Daoy (cell line): ENCODE measurements at regions not wholly inside any gene's neighbourhood (a gene's known extent, or its start where the extent isn't known, plus 50 kb on each side); places are given as distances from the start of the nearest gene placed in this dataset.

Experiments
- DNase-seq: peaks from one replicate; pipeline ENCODE4 v3.0.0-alpha.2; 2015; ENCODE audit warnings: low read depth

DNA sequence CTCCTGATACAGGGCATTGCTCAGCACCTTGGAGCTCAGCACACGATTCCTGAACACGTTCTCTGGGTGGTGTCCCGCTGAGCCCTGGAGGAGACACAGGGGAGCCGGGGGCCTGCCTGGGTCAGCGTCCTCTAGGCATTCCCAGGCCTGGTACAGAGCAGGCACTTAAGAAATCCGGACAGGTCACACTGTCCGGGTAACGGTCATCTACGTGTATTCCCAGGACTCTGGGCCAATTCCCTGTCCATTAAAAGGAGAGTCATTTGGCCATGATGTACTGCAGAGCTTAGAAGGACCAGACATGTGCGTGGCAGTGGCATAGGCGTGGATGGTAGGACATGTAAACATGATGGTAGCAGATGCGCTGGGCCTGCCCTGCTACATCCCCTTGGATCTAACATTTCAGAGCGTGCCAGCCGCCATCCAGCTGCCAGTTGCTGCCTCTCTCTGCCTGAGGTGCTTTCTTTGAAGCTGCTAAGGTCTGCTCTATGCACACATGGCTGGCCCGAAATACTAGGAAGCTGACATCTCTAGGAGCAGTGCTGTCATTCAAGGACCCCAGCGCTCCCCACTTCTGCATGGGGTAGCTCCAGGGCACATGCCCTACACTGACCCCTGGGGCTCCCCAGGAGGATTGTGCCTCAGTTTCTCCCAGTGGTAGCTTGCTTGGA, 273.1 kb upstream of the RTL1 start:
- DNase-seq = no peak

DNA sequence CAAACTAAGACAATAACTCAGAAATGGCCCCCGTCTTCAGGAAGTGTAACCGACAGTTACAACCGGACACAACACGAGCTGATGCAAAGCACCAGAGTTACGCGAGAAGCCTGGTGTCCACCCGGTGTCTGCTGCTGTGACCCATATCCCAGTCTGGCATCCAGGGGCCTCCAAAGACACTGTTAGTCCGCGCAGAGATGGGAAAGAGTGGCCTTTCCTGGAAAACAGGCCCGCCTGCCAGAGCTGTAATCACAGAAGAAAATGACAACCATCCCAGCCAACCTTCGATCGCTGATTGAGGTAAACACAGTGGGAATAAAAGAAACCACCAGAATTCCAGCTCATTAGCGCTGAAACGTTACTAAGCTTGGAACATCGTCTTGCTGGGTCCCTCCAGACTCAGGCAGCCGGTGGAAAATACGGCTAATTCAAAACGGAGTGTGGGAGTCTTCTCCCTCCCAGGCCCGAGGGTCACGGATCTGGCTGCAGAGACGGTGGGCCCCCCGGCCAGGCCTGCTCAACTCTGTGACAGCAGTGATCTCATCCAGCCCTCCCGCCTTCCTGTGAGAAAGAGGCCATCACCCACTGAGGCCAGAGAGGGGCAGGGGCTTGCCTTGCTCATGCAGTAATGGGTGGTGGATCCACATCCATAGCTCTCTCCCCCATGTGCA, 273.9 kb upstream of the RTL1 start:
- no peak for DNase-seq

DNA sequence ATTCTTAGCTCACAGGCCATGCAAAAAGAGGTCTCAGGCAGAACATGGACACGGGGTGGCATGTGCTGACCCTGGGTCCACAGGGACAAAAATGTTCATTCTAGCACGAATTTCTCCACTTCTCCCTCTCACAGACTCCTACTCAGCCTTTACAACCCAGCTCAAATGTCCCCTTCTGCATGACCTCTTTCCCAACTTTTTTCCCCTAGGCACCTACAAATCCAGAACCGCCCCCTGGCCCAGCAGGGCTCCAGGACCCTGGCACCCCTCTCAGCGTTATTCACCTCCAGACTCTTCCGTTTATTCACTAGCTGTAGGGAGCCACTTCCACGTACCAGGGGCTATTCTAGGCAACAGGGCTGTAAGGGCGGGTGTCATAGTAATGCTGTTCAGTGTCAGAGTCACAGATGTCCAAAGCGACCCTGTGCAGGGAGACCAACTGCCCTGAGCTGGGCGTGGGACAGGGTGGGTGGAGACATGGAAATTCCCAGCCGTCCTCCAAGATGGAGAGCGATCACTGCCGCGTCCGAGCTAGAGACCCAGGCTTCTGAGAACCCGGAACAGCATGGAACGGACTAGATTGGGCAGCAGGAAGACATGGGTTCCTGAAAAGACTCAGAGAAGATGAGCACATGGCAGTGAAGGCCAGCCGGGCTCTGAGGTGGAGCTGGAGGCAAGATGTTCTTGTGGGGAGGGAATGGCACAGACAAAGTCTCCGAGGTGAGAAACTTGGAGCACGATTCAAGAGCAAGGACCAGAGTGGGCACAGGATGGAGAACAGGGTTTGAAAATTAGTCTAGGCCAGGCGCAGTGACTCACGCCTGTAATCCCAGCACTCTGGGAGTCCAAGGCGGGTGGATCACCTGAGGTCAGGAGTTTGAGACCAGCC, 274.9 kb upstream of the RTL1 start:
- DNase-seq = no peak

DNA sequence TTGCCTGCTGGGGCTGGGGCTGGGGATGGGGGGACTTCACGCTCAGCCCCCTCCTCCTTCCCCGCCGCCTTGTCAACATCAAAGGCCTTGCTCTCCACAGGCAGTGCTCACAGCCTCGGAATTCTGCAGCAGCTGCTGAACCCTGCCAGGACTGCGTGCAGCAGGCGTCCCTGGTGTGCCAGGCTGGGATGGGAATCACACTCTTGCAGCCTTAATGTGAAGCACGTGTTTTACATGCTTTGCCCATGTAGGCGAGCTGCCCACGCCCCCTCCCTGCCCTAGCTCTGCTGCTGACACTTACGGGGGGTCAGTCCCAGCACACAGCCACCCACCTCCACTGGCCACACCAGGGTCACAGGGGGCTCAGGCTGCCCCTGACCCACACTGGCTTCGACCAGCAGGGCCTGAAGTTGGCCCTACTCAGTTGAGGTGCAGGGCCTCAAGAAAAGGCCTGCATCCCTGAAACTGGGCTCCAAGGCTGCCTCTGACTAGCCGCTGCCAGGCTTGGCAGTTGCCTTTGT, 276.2 kb upstream of the RTL1 start:
- DNase-seq = no peak

DNA sequence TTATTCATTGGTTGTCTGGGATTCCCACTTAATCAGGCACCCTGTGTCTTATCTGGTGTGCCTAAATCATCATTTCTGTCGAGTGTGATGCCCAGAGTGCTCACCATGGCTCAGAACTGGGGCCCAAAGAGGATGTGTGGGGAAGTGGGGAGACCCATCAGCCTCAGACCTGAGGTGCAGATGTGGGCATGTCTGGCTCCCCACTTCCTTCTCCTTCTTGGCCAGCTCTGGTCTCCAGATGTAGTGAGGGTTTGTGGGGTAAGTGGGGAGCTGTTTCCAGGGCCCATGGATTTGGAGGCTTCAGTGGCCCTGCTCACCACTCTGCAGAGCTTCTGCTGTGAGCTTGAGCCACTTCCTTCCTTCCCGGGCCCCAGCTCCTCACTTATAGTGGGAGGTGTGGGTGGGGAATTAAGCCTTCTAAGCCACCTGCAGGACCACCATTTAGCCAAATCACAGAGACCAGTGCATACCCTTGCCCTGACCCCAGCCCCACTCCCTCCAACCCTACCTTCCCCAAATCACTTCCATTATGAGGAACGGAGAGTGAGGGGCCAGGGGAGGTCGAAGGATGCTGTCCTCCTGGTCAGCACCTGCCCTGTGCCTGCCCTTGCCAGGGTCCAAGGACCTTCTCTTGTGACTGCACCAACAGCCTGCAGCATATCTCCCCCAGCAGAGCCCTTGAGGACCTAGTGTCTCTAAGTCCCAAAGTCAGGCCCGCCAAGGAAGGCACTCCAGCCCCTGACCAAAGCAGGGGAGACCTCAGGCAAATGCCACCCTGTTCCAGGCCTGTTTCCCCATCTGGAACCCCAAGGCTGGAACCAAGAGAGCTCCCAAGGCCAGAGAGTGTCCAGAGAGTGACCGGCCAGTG, 278.2 kb upstream of the RTL1 start:
- DNase-seq = no peak

DNA sequence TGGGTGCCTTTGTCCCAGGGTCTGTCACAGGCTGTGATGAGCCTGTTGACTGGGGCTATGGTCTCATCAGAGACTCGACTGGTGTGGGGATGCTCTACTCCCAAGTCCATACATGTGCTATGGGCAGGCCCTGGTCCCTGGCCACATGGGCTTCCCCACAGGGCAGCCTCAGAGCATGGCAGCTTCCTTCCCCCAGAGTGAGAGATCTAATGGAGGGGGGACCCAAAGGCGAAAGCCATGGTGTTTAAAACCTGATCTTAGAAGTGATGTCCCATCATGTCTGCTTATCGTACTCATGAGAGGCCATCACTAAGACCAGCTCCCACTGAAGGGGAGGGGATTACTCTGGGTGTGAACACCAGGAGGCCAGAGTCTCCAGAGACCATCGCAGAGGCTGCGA, 279.0 kb upstream of the RTL1 start:
- DNase-seq = no peak

DNA sequence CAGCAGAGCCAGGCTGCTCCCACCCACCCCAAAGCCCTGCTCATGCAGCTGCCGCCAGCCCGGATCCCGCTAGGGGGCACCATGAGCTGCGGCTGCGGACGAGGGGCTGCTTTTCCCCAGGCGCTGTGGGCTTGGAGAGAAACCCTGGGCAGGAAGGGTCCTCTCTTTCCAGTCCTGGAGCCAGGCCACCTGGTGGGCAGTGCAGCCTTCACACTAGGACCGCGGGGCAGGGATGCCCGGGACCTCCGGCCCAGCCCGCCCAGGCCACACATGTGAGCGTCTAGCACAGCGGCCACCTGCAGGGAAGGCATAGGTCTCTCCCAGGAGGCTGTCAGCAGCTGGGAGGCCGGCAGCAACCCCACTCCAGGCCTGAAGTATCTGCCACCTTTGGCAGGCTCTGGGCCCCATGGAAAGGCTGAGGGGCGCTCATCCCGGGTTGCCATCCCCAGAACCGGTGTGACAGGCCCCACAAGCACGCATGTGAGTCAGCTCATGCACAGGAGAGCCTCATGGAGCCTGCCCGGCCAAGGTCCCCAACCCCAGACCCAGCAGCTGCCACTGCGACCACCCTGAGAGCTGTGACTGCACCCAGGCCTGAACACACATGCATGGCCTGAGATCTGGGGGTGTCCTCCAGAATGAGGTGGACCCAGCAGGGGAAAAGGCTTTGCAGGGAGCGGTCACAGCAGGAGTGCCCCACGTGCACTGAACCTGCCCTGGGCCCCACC, 280.0 kb upstream of the RTL1 start:
- DNase-seq = peak; percentile 26

DNA sequence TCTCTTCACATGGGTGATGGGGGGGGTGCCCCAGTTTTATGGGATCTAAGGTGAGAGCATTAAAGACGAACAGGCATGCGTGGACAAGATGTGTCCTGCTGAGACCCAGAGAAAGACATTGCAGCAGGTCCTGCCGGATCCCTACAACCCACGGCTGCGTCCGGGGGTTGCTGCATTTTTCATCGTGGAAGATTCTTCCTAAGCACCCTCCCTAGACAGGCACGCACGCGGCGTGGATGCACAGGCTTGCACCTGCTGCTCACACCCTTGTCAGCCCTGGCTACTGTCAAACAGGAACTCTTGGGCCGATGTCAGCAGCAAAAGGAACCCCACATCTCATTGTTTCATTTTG, 280.6 kb upstream of the RTL1 start:
- no peak for DNase-seq

DNA sequence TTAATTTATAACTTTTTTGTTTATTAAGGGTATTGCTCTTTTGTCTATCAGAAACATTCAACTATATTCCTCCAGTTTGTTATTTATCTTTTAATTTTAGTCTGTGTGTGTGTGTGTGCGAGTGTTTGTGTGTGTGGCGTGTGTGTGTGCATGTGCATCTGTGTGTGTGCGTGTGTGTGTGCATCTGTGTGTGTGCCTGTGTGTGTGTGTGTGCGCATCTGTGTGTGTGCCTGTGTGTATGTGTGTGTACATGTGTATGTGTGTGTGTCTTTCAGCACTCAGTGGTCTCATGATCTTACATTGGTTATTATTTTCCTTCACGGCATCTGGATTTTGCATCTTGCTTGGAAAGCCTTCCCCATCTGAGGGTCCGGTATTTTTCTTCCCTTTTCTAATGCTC, 281.1 kb upstream of the RTL1 start:
- DNase-seq = no peak

DNA sequence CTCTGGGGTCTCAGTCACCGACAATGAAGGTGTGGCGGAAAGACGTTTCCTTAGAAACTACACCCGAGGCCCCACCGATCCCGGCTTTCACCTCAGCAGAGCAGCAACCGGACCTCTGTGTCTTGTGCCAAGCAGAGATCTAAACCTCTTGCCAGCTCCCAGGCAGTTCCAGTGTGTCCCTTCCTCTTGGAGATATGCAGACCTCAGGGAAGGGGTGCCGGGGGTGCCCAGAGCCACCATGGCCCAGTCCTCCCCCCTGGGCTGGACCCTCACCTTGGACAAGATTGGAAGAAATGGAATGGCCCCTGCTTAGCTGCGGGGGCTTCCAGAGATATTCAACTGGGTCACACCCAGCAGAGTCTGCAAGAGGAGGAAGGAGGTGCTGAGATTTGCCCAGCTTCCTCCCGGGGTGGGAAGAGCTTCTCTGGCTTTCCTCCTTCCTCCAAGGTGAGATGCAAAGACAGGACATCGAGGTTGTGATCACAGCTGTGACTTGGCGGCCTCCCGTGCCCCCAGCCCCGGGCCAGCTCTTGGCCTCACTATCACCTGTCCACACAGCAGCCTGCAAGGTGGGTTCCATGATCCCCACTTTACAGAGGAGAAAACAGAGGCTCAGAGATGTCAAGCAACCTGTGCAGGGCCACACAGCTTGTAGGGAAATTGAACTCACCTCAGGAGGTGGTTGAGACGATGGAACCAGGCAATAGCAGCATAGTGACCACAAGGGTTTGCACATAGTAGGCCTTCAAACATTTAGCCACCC, 281.7 kb upstream of the RTL1 start:
- no peak for DNase-seq

DNA sequence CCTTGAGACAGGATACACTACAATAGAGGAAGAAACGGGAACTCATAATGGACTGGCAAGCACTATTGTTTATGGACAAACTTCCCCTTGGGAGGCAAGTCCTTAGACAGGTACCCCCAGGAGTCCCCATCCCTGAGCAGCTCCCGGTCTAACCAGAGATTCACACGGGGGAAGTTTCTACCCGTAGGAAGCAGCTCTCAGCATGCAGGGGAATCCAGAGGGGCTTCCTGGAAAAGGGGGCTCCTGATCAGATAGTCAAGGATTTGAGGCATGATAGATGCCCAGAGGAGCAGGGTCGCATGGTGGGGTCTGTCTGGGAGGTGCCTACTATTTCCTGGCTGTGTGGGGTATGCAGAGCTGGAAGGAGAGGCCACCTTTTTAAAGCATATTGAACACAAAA, 282.4 kb upstream of the RTL1 start:
- DNase-seq = no peak

DNA sequence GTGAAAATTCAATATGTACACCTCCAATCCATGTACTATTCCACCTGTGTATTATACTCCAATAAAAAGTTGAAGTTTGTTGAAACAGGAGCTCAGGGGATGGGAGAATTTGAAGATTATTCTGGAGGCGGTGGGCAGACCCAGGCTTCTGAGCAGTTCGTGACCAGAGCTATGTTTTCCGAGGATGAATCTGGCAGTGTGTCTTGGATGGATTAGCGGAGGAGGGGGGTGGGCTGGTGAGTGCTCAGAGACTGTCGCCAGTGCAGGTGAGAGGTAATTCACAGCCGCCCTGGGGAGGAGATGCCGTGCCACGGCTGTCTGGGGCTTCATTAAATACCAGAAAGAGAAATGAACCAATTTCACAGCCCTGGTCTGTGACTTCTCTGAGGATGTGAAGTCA, 283.0 kb upstream of the RTL1 start:
- DNase-seq = no peak

DNA sequence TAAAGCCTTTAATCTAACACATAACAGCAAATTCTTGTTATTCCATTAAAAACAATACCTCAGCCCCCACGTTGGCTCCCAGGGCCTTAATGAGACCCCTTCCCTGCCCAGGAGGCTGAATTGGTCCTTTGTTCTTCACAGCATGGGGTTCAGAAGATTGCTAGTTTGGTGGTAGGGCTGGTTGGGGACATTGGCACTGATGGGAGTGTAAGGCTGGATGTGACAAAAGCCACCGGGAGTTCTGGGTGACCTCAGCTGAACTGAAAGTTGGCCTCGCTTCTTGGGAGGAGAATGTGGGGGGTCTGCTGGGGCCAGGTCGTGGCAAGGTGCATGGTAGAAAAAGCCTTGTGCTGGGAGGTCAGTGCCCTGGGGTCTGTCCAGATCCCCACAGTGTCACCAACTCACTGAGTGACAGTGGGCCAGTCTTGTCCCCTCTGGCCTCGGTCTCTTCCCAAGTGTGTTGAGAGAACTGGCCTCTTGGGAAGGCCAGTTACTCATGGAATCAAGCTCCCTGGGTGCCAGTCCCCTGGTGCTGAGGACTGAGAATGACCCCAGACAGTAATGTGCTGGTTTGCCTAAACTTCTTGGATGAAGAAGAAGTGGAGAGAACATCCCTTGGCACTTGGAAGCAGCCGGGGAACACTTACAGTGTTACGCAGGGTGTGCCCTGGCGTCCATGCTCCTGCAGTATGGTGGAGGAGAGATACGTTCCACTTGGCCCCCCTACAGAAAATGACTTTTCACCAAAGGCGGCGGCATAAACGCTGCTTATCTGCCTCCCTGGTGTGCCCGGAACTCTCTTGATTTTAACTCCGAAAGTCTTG, 283.7 kb upstream of the RTL1 start:
- DNase-seq = no peak

DNA sequence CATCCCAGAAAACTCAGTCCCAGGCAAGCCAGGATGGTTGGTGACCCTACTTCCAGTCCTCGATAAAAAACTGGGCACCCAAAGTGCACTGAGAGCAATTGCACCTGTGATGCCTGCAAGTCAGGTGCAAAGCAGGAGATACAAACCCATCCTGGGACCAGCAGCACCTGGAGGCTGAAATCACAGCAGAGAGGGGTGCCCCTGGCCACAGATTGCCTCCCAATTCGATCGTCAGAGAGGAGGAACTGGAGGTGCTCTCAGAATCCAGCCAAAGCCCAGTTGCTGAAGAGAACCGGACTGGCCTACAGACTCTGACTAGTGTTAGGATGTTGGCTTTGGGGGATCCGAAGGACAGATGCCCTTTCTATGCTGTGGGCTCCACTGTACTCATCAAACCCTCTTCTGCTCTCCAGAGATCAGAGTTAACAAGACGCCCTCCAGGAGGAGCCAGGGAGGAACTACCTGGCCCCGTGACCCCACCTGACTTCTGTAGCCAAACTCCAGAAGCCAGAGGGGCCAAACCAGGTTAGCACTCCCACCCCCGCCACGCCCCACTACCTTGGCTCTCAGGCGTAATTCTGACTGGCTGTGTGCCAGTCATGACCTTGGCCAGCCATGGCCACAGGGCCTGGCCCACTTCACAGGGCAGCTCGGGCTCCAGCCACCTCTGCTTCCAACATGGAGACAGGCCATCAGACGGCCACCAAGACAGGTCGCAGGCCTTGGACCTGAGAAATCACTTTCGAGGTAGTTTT, 284.5 kb upstream of the RTL1 start:
- no peak for DNase-seq

DNA sequence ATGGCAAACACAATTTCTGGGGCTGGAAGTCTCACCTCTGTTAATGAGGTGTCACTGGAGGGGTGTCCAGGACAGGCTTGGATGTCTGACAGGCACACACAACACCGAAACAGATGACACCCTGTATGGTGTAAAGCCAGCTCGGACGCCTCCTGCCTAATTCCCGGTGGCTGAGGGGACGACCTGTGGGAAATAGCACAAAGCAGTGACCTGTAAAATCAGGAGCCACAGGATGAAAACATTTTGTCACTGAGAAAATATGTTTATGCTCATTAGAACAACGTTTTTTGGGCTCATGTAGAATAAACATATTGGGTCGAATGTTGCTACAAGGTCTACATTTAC, 285.0 kb upstream of the RTL1 start:
- DNase-seq = no peak

DNA sequence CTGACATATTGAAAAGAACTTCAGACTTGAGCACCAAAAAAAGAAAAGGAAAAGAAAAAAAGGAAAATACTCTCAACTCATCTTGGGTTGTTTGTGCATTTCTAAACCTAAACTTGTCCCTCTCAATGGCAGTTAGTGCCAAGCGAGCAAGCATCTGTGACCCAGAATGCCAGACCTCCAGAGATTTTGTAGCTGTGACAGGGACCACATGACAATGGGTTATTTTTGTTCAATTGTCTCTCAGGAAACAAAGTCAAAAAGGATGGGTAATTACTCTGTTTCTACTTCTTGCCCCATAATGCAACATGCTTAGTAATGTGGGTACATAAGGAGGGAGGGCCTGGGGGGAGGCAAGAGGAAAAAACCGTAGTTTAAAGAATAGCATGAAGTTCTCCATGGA, 285.7 kb upstream of the RTL1 start:
- no peak for DNase-seq

DNA sequence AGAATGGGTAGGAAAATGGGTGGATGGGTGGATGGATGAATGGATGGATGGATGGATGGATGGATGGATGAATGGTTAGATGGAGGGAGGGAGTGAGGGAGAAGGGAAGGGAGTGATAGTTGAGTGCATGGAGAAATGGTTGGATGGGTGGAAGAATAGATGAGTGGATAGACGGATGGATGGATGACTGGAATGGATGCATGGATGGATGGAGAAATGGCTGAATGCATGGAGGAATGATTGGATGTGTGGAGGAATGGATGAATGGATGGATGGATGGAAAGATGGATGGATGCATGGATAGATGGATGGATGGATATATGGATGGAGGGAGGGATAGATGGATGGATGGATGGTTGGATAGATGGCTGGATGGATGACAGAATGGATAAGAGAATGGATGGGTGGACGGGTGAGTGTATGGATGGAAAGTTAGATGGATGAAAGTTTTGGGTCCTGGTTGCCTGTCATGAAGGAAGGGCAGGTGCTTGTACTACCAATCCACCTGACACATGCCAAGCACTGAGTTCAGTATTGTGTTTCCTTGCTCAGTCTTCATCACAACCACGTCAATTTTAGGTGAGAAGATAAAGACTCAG, 286.5 kb upstream of the RTL1 start:
- no peak for DNase-seq

DNA sequence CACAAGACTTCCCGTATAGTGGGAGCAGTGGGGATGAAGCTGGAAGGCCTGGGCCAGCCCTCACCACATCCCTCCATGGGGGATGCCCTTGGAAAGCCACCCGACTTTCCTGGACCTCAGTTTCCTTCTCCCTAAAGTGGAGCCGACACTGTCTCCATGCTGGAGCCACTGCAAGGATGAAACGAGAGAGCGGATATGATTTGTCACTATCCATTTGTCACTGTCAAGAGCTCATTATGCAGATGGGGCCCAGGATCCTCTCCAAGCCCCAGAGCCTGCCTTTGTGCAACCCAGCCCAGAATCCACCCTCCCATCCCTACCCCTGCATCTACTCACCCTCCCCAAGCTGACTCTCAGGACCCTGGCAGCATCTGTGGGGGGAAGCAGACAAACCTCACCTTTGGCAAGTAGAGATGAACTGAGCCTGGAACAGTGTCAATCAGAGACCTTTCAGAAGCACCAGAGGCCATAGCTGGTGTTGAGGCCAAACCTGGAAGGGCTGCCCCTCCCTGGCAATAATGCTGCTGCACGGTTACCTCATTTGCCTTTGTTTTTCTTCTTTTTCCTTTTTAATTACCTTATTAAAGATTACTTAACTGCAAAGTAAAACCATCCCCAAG, 287.7 kb upstream of the RTL1 start:
- no peak for DNase-seq
